ENCODE measurements at regions not wholly inside any gene's neighbourhood (a gene's known extent, or its start where the extent isn't known, plus 50 kb on each side); places are given as distances from the start of the nearest gene placed in this dataset.

GRCh38 chr17:55561973-55562495 lies 50.8 kb upstream of the SMIM36 start:
- no peak for ATAC-seq
- no peak for DNase-seq
- intact Hi-C loops (cut with DNase I, micrococcal nuclease) = no loop called here

- DNase-seq (no peak), ATAC-seq (no peak)
- intact Hi-C loops (cut with DNase I, micrococcal nuclease) = no loop called here
Observed at GRCh38 chr17:55561316-55561972, 50.2 kb upstream of the SMIM36 start.
